ENCODE measurements at regions not wholly inside any gene's neighbourhood (a gene's known extent, or its start where the extent isn't known, plus 50 kb on each side); places are given as distances from the start of the nearest gene placed in this dataset.
A peak's percentile ranks its signal among the peaks of the same experiment; 100 is the strongest.

GRCh38 chr2:41871080-41871479 lies 176.7 kb upstream of the PKDCC start:
- Histone ChIP-seq H3K36me3 (no peaks in the 10 kb centered on the region), H3K4me3 (no peak overlapping the region), H3K27ac (no peak overlapping the region), H3K27me3 (no peaks in the 10 kb centered on the region), H3K9me3 (no peaks in the 10 kb centered on the region), H3K4me1 (peaks cover 0 to 14% (median 5%) of the 10 kb centered on the region in 4 donors)
- TF ChIP-seq CTCF (IDR thresholded peaks at IDR 0.05), result no peak
- no peak for TF ChIP-seq POLR2A (IDR thresholded peaks at IDR 0.05)
- no peak for TF ChIP-seq POLR2AphosphoS5 (IDR thresholded peaks at IDR 0.05)
- no peak for TF ChIP-seq EP300 (IDR thresholded peaks at IDR 0.05)
- peak in 1 of 2 donors; percentile 66 for DNase-seq
- intact Hi-C loops (cut with DNase I; ENCODE audit: low total_unique reads), result no loop called here
- WGBS, 5 donors, result 35 to 75% (median 69%) methylated on average over 7 to 9 of the region's 9 CpGs

DNA sequence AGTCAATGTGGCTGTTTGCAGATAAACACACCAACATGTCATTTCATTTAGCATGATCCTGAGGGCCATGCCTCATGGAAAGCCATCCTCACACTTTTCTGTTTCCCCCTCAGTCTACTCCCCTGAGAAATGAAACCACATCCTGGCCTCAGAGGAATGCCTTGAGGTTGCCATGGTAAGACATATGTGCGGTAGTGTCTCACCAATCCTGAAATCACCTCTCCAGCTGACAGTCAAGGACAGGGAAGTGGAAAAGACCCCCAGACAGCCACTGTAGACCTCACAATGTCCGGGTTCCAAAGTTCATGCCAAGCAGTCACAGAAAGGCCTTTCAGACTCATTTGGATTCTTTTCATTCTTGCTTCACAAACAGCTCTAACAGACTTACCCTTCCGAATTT lies 175.2 kb upstream of the PKDCC start:
- Histone ChIP-seq H3K27me3 (no peaks in the 10 kb centered on the region), H3K36me3 (no peaks in the 10 kb centered on the region), H3K4me1 (peaks cover 0 to 14% (median 5%) of the 10 kb centered on the region in 4 donors), H3K4me3 (no peak overlapping the region), H3K9me3 (no peaks in the 10 kb centered on the region), H3K27ac (no peak overlapping the region)
- intact Hi-C loops (cut with DNase I; ENCODE audit: low total_unique reads), result no loop called here
- WGBS, 5 donors, result 68 to 78% (median 69%) methylated on average over 3 of the region's 3 CpGs
- TF ChIP-seq POLR2A (IDR thresholded peaks at IDR 0.05), result no peak
- no peak for TF ChIP-seq POLR2AphosphoS5 (IDR thresholded peaks at IDR 0.05)
- TF ChIP-seq EP300 (IDR thresholded peaks at IDR 0.05), result no peak
- no peak for TF ChIP-seq CTCF (IDR thresholded peaks at IDR 0.05)
- no peak for DNase-seq

GRCh38 chr2:41873102-41874031 lies 174.5 kb upstream of the PKDCC start:
- WGBS, 5 donors, result 35 to 78% (median 69%) methylated on average over 4 of the region's 4 CpGs
- intact Hi-C loops (cut with DNase I; ENCODE audit: low total_unique reads), result no loop called here
- H3K4me3 ChIP-seq, result no peak overlapping the region
- TF ChIP-seq POLR2A (IDR thresholded peaks at IDR 0.05), result no peak
- no peak for TF ChIP-seq POLR2AphosphoS5 (IDR thresholded peaks at IDR 0.05)
- TF ChIP-seq EP300 (IDR thresholded peaks at IDR 0.05), result no peak
- TF ChIP-seq CTCF (IDR thresholded peaks at IDR 0.05), result no peak
- peaks cover 0 to 14% (median 5%) of the 10 kb centered on the region in 4 donors for H3K4me1 ChIP-seq
- no peaks in the 10 kb centered on the region for H3K27me3 ChIP-seq
- H3K36me3 ChIP-seq, result no peaks in the 10 kb centered on the region
- no peaks in the 10 kb centered on the region for H3K9me3 ChIP-seq
- peak in 1 of 2 donors; percentile 32 for DNase-seq
- H3K27ac ChIP-seq, result no peak overlapping the region

- WGBS, 5 donors, result 80 to 90% (median 88%) methylated on average over 14 of the region's 14 CpGs
- TF ChIP-seq POLR2AphosphoS5 (IDR thresholded peaks at IDR 0.05), result no peak
- no peak for TF ChIP-seq POLR2A (IDR thresholded peaks at IDR 0.05)
- no peak for TF ChIP-seq EP300 (IDR thresholded peaks at IDR 0.05)
- TF ChIP-seq CTCF (IDR thresholded peaks at IDR 0.05), result no peak
- Histone ChIP-seq H3K27me3 (no peaks in the 10 kb centered on the region), H3K36me3 (no peaks in the 10 kb centered on the region), H3K9me3 (no peaks in the 10 kb centered on the region), H3K27ac (no peak overlapping the region), H3K4me3 (no peak overlapping the region), H3K4me1 (peaks cover 0 to 16% (median 6%) of the 10 kb centered on the region in 4 donors)
- no peak for DNase-seq
- intact Hi-C loops (cut with DNase I; ENCODE audit: low total_unique reads), result no loop called here
Measured at GRCh38 chr2:41877114-41877678, 170.6 kb upstream of the PKDCC start.

Data from stomach (tissue), 8 donors.